ENCODE measurements at regions not wholly inside any gene's neighbourhood (a gene's known extent, or its start where the extent isn't known, plus 50 kb on each side); places are given as distances from the start of the nearest gene placed in this dataset.
"Not testable (repeated sequence)": the region's sequence is repeated elsewhere in the genome, so short reads cannot be mapped to it uniquely, and the experiment has no call there.

DNA sequence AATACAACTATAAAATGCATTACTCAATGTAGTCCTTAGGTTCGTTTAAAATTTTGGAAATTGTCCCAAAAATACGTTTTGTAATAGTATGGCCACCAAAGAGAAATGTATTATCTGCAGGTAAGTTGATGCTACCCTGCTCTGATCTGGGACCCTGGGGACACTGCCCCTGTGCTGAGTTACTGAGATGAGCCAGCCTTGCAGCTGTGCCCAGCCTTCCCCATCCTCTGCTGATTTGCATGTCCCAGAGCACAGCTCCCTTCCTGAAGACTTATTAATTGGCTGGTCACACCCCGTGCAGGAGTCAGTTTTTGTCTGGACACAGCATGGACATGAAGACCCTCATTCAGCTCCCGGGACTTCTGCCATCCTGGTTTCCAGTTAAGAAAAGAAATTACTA, 1203.5 kb downstream of the RPIA start:
- H2AFZ ChIP-seq (ENCODE audit: insufficient read depth, low read depth, low read length, poor library complexity, severe bottlenecking); H3K9ac ChIP-seq (ENCODE audit: insufficient read depth, low read length, poor library complexity, severe bottlenecking); H3K4me1 Mint-ChIP-seq; H3K27me3 ChIP-seq (ENCODE audit: control insufficient read depth in 2 of 2, insufficient read depth in 2 of 2, low read length in 2 of 2); H3K27me3 Mint-ChIP-seq (ENCODE audit: low read depth in 3 of 3); H3K4me2 ChIP-seq (replicated peaks; ENCODE audit: extremely low read depth, low read length, poor library complexity, severe bottlenecking); DNase-seq; H3K36me3 ChIP-seq (replicated peaks in 1 of 2; ENCODE audit: control insufficient read depth in 1 of 2, insufficient read depth in 2 of 2, low read length in 2 of 2); intact Hi-C loops (cut with micrococcal nuclease); H3K9me3 ChIP-seq (replicated peaks in 1 of 2; ENCODE audit: control insufficient read depth in 1 of 2, insufficient read depth in 1 of 2, low read length in 2 of 2); H3K27ac Mint-ChIP-seq; H4K20me1 ChIP-seq (ENCODE audit: insufficient read depth, low read length); H3K79me2 ChIP-seq (ENCODE audit: insufficient read depth, low read length); H3K36me3 Mint-ChIP-seq; H3K27ac ChIP-seq (ENCODE audit: low read depth in 1 of 2, low read length in 2 of 2); H3K4me3 Mint-ChIP-seq; H3K9me3 Mint-ChIP-seq; H3K4me3 ChIP-seq (replicated peaks in 1 of 3; ENCODE audit: low read depth in 2 of 3, low read length in 3 of 3); H3K4me1 ChIP-seq (ENCODE audit: control insufficient read depth in 1 of 2, insufficient read depth in 2 of 2, low read length in 2 of 2): not testable (repeated sequence)
- no CpG with 5 or more reads among the region's 4 CpGs for WGBS (ENCODE audit: insufficient coverage)

DNA sequence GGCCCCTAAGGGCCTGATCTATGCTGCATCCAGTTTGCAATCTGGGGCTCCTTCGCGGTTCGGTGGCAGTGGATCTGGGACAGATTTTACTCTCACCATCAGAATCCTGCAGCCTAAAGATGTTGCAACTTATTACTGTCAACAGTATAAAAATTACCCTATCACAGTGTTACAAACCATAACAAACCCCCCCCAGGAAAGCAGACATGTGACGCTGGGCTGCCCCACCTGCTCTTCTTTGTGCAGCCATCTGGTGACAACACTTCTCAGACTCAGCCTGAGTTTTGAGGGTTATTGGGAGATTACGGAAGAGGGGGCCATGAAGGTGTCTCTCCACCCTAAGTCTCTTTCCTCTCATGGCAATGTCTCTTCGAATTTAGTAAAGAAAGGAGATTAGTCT, 1204.2 kb downstream of the RPIA start:
- H3K27me3 ChIP-seq (ENCODE audit: control insufficient read depth in 2 of 2, insufficient read depth in 2 of 2, low read length in 2 of 2); H3K9me3 ChIP-seq (replicated peaks in 1 of 2; ENCODE audit: control insufficient read depth in 1 of 2, insufficient read depth in 1 of 2, low read length in 2 of 2); H4K20me1 ChIP-seq (ENCODE audit: insufficient read depth, low read length); H3K4me1 ChIP-seq (ENCODE audit: control insufficient read depth in 1 of 2, insufficient read depth in 2 of 2, low read length in 2 of 2); H3K27me3 Mint-ChIP-seq (ENCODE audit: low read depth in 3 of 3); H3K9ac ChIP-seq (ENCODE audit: insufficient read depth, low read length, poor library complexity, severe bottlenecking); H3K4me1 Mint-ChIP-seq; intact Hi-C loops (cut with micrococcal nuclease); H3K4me3 ChIP-seq (replicated peaks in 1 of 3; ENCODE audit: low read depth in 2 of 3, low read length in 3 of 3); H3K4me3 Mint-ChIP-seq; H3K36me3 Mint-ChIP-seq; H3K4me2 ChIP-seq (replicated peaks; ENCODE audit: extremely low read depth, low read length, poor library complexity, severe bottlenecking); H3K27ac ChIP-seq (ENCODE audit: low read depth in 1 of 2, low read length in 2 of 2); H3K27ac Mint-ChIP-seq; H2AFZ ChIP-seq (ENCODE audit: insufficient read depth, low read depth, low read length, poor library complexity, severe bottlenecking); DNase-seq; H3K9me3 Mint-ChIP-seq; H3K36me3 ChIP-seq (replicated peaks in 1 of 2; ENCODE audit: control insufficient read depth in 1 of 2, insufficient read depth in 2 of 2, low read length in 2 of 2); H3K79me2 ChIP-seq (ENCODE audit: insufficient read depth, low read length): not testable (repeated sequence)
- WGBS (ENCODE audit: insufficient coverage) = no CpG with 5 or more reads among the region's 6 CpGs

DNA sequence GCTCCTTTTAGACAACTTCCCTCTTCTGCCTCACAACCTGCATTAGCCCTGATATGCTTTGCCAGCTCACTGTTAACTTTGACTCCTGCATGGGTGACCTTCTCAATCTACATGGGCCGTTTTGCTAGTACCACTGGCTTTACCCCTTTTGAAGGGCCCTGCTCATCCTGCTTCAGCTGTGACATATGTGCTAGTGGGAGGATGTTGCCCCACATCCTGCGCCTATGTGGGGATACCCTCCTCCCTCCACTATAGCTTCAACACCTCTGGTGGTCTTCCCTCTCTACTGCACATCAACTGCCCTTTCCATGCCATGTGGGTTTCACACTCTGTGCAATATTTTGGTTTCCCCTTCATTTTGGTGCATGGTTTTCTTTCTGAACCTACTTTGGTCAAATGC, 1235.5 kb downstream of the RPIA start:
- H3K4me3 Mint-ChIP-seq; H3K27ac ChIP-seq (ENCODE audit: low read depth in 1 of 2, low read length in 2 of 2); H3K79me2 ChIP-seq (ENCODE audit: insufficient read depth, low read length); intact Hi-C loops (cut with micrococcal nuclease); H3K27ac Mint-ChIP-seq; DNase-seq; H3K9me3 Mint-ChIP-seq; H3K4me3 ChIP-seq (replicated peaks in 1 of 3; ENCODE audit: low read depth in 2 of 3, low read length in 3 of 3); H3K9ac ChIP-seq (ENCODE audit: insufficient read depth, low read length, poor library complexity, severe bottlenecking); H3K36me3 ChIP-seq (replicated peaks in 1 of 2; ENCODE audit: control insufficient read depth in 1 of 2, insufficient read depth in 2 of 2, low read length in 2 of 2); H3K27me3 Mint-ChIP-seq (ENCODE audit: low read depth in 3 of 3); H2AFZ ChIP-seq (ENCODE audit: insufficient read depth, low read depth, low read length, poor library complexity, severe bottlenecking); H3K27me3 ChIP-seq (ENCODE audit: control insufficient read depth in 2 of 2, insufficient read depth in 2 of 2, low read length in 2 of 2); H3K36me3 Mint-ChIP-seq; H3K4me2 ChIP-seq (replicated peaks; ENCODE audit: extremely low read depth, low read length, poor library complexity, severe bottlenecking); H4K20me1 ChIP-seq (ENCODE audit: insufficient read depth, low read length); H3K4me1 Mint-ChIP-seq; H3K9me3 ChIP-seq (replicated peaks in 1 of 2; ENCODE audit: control insufficient read depth in 1 of 2, insufficient read depth in 1 of 2, low read length in 2 of 2); H3K4me1 ChIP-seq (ENCODE audit: control insufficient read depth in 1 of 2, insufficient read depth in 2 of 2, low read length in 2 of 2): not testable (repeated sequence)
- no CpG with 5 or more reads among the region's 2 CpGs for WGBS (ENCODE audit: insufficient coverage)

DNA sequence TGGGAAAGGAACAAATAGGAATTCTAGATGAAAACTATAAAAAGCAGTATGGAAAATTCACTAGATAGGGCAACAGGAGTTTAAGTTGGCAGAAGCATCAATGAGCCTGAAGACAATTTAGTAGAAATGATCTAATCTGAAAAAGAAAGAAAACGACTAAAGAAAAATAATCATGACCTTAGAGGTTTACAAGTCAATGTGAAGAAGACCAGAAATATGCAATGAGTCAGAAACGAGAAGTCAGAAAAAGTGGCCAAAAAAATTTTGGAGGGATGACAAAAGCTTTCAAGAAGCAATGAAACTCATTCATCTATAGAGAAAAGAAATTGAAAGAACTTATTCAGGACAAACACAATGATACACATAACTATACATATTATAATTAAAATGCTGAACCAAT, 1244.0 kb downstream of the RPIA start:
- H4K20me1 ChIP-seq (ENCODE audit: insufficient read depth, low read length); DNase-seq; H3K4me2 ChIP-seq (replicated peaks; ENCODE audit: extremely low read depth, low read length, poor library complexity, severe bottlenecking); H3K36me3 Mint-ChIP-seq; H3K9me3 Mint-ChIP-seq; H3K4me3 Mint-ChIP-seq; H2AFZ ChIP-seq (ENCODE audit: insufficient read depth, low read depth, low read length, poor library complexity, severe bottlenecking); intact Hi-C loops (cut with micrococcal nuclease); H3K27ac Mint-ChIP-seq; H3K27me3 ChIP-seq (ENCODE audit: control insufficient read depth in 2 of 2, insufficient read depth in 2 of 2, low read length in 2 of 2); H3K27ac ChIP-seq (ENCODE audit: low read depth in 1 of 2, low read length in 2 of 2); H3K4me3 ChIP-seq (replicated peaks in 1 of 3; ENCODE audit: low read depth in 2 of 3, low read length in 3 of 3); H3K79me2 ChIP-seq (ENCODE audit: insufficient read depth, low read length); H3K27me3 Mint-ChIP-seq (ENCODE audit: low read depth in 3 of 3); H3K9me3 ChIP-seq (replicated peaks in 1 of 2; ENCODE audit: control insufficient read depth in 1 of 2, insufficient read depth in 1 of 2, low read length in 2 of 2); H3K9ac ChIP-seq (ENCODE audit: insufficient read depth, low read length, poor library complexity, severe bottlenecking); H3K4me1 ChIP-seq (ENCODE audit: control insufficient read depth in 1 of 2, insufficient read depth in 2 of 2, low read length in 2 of 2); H3K36me3 ChIP-seq (replicated peaks in 1 of 2; ENCODE audit: control insufficient read depth in 1 of 2, insufficient read depth in 2 of 2, low read length in 2 of 2): not testable (repeated sequence)
- peaks cover 11% of the 10 kb centered on the region for H3K4me1 Mint-ChIP-seq
- no CpG with 5 or more reads among the region's 2 CpGs for WGBS (ENCODE audit: insufficient coverage)

DNA sequence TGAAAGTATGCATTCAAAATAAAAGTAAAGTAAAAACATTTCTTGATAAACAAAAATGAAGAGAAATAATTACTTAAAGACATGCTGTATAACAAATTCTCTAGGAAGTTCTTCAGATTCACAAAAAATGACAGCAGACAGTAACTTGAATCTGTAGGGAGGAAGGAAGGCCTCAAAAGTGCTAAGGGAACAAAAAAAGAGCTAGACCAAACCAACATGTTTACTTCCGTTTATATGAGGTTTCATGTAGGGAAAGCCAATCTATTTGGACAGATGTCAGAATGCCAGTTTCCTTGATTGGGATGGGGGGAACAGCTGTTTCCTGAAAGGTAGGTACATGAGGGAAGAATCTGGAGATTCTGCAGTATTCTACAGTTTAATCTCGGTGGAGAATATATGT, 1244.5 kb downstream of the RPIA start:
- H3K27me3 Mint-ChIP-seq (ENCODE audit: low read depth in 3 of 3); H3K4me2 ChIP-seq (replicated peaks; ENCODE audit: extremely low read depth, low read length, poor library complexity, severe bottlenecking); H3K9ac ChIP-seq (ENCODE audit: insufficient read depth, low read length, poor library complexity, severe bottlenecking); H3K4me3 Mint-ChIP-seq; H3K27ac Mint-ChIP-seq; H3K27ac ChIP-seq (ENCODE audit: low read depth in 1 of 2, low read length in 2 of 2); intact Hi-C loops (cut with micrococcal nuclease); H3K9me3 ChIP-seq (replicated peaks in 1 of 2; ENCODE audit: control insufficient read depth in 1 of 2, insufficient read depth in 1 of 2, low read length in 2 of 2); DNase-seq; H3K79me2 ChIP-seq (ENCODE audit: insufficient read depth, low read length); H3K36me3 Mint-ChIP-seq; H3K36me3 ChIP-seq (replicated peaks in 1 of 2; ENCODE audit: control insufficient read depth in 1 of 2, insufficient read depth in 2 of 2, low read length in 2 of 2); H2AFZ ChIP-seq (ENCODE audit: insufficient read depth, low read depth, low read length, poor library complexity, severe bottlenecking); H3K4me3 ChIP-seq (replicated peaks in 1 of 3; ENCODE audit: low read depth in 2 of 3, low read length in 3 of 3); H3K9me3 Mint-ChIP-seq; H3K4me1 ChIP-seq (ENCODE audit: control insufficient read depth in 1 of 2, insufficient read depth in 2 of 2, low read length in 2 of 2); H4K20me1 ChIP-seq (ENCODE audit: insufficient read depth, low read length); H3K27me3 ChIP-seq (ENCODE audit: control insufficient read depth in 2 of 2, insufficient read depth in 2 of 2, low read length in 2 of 2): not testable (repeated sequence)
- WGBS (ENCODE audit: insufficient coverage) = no CpG with 5 or more reads among the region's 2 CpGs
- peaks cover 11% of the 10 kb centered on the region for H3K4me1 Mint-ChIP-seq

Data from CD14-positive monocyte (primary cell).